UCSD-AML1 (cell line): ENCODE measurements at regions not wholly inside any gene's neighbourhood (a gene's known extent, or its start where the extent isn't known, plus 50 kb on each side); places are given as distances from the start of the nearest gene placed in this dataset.
"Not testable (repeated sequence)": the region's sequence is repeated elsewhere in the genome, so short reads cannot be mapped to it uniquely, and the experiment has no call there.

ENCODE experiments used
- DNase-seq: peaks from one replicate; lab custom pipeline; 2025; ENCODE audit not compliant: unreplicated experiment; lab: John Stamatoyannopoulos, UW

DNA sequence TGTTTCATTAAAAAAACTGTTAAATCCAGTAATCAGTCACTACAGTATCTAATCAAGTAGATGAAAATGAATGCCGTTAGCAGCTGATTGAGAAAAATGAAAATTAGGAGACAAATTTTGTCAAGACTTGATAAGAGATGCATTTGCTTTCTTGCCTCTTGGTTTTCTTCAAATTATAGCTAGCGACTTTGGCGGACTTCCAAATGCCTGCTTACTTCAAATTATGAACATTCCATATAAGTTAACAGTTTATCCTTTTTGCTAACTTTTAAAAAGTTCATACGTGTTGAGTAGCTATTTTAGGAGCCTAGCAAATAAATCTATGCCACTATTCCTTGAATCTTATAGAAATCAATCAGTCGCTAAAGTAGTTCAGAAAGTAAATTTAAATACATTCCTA is 58.8 kb downstream of the PPP4R3C start:
- DNase-seq = no peak

- no peak for DNase-seq
Measured at GRCh38 chrX:27399146-27399456, 64.0 kb downstream of the PPP4R3C start.

DNA sequence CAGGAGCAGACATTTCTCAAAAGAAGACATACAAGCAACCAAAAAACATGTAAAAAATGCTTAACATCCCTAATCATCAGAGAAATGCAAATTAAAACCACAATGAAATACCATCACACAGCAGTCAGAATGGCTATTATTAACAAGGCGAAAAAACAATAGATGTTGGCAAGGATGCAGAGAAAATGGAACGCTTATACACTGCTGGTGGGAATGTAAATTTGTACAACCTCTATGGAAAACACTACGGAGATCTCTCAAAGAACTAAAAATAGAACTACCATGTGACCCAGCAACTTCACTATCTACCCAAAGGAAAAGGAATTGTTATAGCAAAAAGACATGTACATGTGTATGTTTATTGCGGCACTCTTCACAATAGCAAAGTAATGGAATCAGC is 71.5 kb downstream of the PPP4R3C start:
- DNase-seq = no peak

DNA sequence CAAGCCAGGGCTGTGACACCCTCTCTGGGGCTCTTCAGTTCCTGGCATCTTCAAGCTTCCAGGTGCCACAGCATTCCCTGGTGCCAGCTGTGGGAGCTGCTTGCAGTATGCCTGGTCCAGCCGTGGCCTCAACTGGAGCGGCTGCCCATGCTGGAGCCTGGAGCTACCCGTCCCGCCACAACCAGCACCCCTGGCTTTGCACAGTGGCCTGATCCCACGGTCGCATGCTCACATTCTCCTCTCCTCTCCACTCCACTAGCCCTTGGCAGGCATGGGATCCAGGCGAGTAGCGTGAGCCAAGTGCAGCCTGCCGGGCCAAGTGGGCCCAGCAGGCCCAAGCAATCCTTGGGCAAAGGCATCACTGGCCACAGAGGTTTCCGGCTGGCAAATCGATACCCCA is 81.7 kb downstream of the PPP4R3C start:
- DNase-seq = no peak

- no peak for DNase-seq
Measured at GRCh38 chrX:27380163-27380845, 82.8 kb downstream of the PPP4R3C start.

DNA sequence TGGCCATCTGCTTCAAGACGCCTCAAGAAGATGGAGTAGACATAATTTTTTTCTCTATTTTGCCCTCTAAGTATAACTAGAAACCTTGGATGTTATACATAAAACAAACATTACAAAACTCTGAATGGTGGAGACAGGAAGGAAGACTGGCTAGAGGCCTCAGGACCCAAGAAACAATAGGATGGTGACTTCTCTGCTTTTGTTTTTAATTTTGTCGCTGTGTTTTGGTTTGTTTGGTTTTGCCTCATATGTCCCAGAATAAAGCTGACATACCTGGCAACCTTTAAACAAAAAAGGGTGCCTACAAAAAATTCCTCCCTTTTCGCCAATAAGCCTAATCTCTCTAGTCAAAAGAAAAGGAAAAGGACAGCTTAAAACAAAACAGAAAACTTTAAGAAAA is 109.1 kb downstream of the PPP4R3C start:
- DNase-seq = no peak

- no peak for DNase-seq
Measured at GRCh38 chrX:27350476-27350875, 112.7 kb downstream of the PPP4R3C start.

- DNase-seq = peak; percentile 49
Measured at GRCh38 chrX:27336466-27337091, 126.6 kb downstream of the PPP4R3C start.

GRCh38 chrX:27321632-27322031 is 141.5 kb downstream of the PPP4R3C start:
- DNase-seq = no peak

DNA sequence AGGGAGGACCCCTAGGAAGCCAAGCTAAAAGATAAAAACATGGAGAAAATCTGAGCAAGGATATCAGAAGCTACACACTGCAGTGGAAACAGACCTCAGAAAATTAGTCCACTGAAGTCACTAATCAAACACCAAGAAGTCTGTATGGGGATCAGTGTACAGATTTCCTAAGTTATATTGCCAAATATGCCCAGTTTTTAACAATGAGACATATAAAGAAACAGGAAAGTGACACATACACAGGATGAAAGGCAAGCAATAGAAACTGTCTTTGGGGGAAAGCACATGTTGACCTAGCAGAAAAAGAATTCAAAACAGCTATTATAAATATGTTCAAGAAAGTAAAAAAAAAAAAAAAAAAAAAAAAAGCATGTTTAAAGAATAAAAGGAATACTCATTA is 153.7 kb downstream of the PPP4R3C start:
- no peak for DNase-seq

DNA sequence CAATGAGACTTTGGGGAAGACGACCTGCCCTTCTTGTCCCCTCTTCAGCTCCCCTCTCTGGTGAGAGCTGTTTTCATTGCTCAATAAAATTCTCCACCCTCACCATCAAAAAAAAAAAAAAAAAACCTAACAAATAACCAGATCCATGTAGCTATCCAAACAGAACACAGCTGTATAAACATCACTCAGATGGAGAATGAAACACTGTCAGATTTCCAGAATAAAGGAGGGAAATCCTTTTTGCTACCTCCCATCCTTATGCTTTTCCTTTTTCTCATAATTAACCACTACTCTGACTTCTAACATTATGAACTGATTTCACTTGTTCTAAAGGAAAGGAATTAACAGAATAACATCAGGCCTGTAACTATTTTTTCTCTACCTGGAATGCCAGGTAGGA is 155.6 kb downstream of the PPP4R3C start:
- DNase-seq = no peak

DNA sequence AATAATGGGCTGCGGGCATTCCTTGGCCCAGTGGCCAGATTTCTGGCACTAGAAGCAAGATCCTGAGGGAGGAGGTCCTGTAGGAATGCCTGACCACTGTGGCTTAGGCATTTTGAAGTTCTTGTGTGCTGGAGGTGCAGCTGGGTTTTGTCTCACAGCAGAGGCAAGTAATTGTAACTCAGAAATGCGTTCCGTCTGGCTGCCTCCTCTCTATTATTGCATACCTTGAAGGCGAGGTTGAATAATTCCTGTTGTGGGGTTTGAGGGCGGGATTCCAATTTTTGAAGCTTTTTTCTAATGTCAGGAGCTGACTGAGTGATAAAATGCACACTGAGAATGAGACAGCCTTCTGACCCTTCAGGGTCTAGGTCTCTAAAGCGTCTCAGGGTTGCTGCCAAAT is 170.6 kb downstream of the PPP4R3C start:
- not testable (repeated sequence) for DNase-seq

DNA sequence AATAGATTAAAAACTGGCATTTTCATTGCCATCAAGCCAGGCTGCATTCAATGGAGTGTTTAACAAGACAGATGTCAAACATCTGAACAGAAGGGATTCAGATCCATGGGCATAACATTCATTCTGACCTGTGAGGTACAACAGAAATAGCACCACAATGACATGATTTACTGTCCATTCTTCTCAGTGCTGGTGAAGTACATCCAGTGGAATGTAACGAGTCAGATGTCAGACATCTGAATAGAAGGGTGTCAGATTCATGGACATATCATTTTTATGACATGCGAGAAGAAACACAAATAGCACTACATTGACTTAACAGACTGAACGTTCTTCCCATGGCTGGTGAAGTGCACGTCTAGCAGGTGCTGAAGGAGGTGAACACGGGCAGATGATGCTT is 186.4 kb downstream of the PPP4R3C start:
- no peak for DNase-seq

- DNase-seq = no peak
Measured at GRCh38 chrX:27254656-27255055, 208.5 kb downstream of the PPP4R3C start.

DNA sequence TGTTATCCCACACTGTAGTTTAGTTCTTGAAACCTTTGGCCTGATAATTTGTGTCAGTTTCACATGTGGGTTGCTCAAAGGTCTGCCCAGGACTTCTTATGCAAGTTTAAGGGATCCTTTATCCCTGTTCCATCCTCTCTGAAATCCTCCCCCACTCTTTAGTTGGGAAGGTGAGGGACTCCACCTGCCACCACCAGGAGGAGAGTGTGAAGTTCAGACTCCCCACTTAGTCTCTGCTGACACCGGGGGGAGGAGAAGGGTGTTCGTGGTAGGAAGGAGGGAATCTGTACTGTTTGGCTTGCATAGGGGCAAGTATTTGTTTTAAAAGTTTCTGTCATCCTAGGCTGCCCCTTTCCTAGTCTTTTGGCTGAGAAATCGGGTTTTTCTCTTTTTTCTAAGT is 211.8 kb downstream of the PPP4R3C start:
- no peak for DNase-seq

GRCh38 chrX:27242581-27242980 is 220.6 kb downstream of the PPP4R3C start:
- no peak for DNase-seq

GRCh38 chrX:27241981-27242380 is 221.2 kb downstream of the PPP4R3C start:
- no peak for DNase-seq

DNA sequence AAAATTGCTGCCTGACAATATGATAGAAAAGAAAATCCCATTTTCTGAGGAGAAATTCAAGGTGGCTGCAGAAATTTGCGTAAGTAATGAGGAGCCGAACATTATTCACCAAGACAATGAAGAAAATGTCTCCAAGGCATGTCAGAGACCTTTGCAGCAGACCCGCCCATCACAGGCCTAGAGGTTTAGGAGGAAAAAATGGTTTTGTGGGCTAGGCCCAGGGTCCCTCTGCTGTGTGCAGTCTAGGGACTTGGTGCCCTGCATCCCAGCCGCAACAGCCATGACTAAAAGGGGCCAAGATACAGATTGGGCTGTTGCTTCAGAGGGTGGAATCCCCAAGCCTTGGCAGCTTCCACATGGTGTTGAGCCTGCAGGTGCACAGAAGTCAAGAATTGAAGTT is 223.1 kb downstream of the PPP4R3C start:
- not testable (repeated sequence) for DNase-seq

DNA sequence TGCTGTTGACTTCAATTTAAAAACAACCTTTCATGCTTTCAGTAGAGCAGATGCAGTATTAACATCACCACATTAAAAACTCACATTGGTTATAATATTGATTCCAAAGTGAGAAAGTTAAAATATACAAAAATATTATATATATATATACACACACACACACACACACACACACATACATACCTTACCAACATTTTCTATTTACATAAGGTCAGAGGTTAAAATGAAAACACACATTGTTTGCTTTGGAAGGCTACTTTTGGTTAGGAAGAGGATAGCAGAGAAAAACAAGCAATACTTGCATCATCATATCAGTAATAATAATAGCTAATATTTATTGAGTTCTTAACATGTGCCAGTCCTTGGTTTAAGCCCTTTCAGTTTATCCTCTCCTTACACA is 226.5 kb downstream of the PPP4R3C start:
- DNase-seq = no peak

DNA sequence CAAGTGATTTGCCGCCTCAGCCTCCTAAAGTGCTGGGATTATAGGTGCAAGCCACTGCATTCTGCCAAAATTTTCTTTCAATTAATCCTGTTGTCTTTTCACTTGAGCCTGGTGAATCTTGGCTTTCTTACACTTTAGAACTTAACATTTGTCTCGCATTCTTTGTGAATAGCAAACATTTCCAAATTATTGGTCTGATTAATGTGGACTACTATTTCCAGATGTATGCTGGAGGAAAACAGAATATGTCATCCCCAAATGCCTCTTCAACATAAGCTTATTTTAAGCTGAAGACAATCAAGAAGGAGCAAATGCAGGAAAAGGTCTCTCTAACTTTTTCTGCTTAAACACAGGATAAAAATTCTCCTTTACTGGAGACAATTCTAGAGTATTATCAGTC is 233.4 kb downstream of the PPP4R3C start:
- no peak for DNase-seq

DNA sequence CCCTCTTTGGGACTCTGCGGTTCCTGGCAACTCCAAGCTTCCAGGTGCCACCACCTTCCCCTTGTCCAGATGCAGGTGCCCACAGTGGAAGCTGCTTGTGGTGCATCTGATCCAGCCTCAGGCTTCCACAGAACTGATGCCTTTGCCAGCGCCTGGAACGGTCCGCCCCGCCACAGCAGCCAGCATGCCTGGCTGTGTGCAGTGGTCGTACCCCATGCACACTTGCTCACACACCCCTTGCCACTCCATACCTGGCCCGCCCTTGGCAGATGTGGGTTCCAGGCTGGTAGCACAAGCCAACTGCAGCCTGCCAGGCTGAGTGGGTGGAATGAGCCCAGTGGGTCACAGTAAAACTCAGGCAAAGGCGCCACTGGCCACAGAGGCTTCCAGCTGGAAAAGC is 240.5 kb downstream of the PPP4R3C start:
- DNase-seq = no peak

DNA sequence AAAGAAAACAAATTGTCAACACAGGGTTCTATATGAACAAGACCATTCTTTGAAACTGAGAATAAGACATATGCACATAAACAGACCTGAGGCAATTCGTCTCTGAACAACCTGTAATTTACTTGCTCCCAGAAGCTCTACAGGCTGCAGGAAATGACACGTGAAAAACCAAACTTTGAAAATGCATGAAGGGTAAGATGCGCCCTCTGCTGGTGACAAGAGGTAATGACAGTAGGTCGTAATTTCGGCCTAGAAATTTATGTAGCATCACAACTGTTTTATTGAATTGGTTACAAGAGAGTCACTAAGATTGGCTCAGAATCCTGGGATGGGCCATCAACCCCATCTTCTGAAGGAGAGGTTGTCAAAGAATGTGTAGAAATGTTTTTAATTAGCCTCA is 276.5 kb downstream of the PPP4R3C start:
- DNase-seq = peak; percentile 8

- no peak for DNase-seq
Measured at GRCh38 chrX:27163236-27163635, 299.9 kb downstream of the PPP4R3C start.
